GM12878 (cell line): ENCODE measurements at regions not wholly inside any gene's neighbourhood (a gene's known extent, or its start where the extent isn't known, plus 50 kb on each side); places are given as distances from the start of the nearest gene placed in this dataset.

Experiments
- ATAC-seq: fragments of 200-7000 bp; cut with Tn5 transposase; 3 replicates; pipeline ENCODE4 v1.9.1; 2020; ENCODE audit warnings: mild to moderate bottlenecking, moderate library complexity
- BruUV-seq: library from RNA; stranded (reverse); fragments of 400-500 nt; replicated peaks from 2 replicates; lab custom pipeline; 2021; lab: Mats Ljungman, UMichigan
- CTCF ChIA-PET: fragments of 300-600 bp; sonication (Branson Sonifier 250); formaldehyde crosslinking; extraction: SDS; loops from one replicate; lab custom pipeline; 2021; ENCODE audit warnings: inconsistent platforms; lab: Yijun Ruan, JAX
- POLR2A ChIA-PET: fragments of 350-600 bp; formaldehyde crosslinking; extraction: SDS; loops from one replicate; lab custom pipeline; 2021; ENCODE audit warnings: inconsistent platforms; lab: Charles Lee
- RAD21 ChIA-PET: fragments of 300-600 bp; sonication (Branson Sonifier 250); formaldehyde crosslinking; loops from one replicate; lab custom pipeline; 2023; ENCODE audit warnings: antibody characterized with exemption; ENCODE audit not compliant: unreplicated experiment; lab: Charles Lee
- SMC1A ChIA-PET: fragments of 300-600 bp; sonication (Branson Sonifier 250); formaldehyde crosslinking; loops from one replicate; lab custom pipeline; 2023; ENCODE audit not compliant: unreplicated experiment, uncharacterized antibody; lab: Charles Lee
- DNase-seq: peaks from one replicate; pipeline ENCODE4 v3.0.0-alpha.2; 2011; ENCODE audit warnings: low read depth, low spot score
- FAIRE-seq: peaks from 3 replicates; lab custom pipeline; 2011; peaks lifted over from hg19 to GRCh38; lab: Jason Lieb, UNC
- H2AFZ ChIP-seq: 2 replicates; pipeline ENCODE4 v1.6.0; 2011; ENCODE audit warnings: low read depth, low read length, control low read depth; ENCODE audit not compliant: control insufficient read depth
- H3K27ac ChIP-seq: 2 replicates; pipeline ENCODE4 v1.5.1; 2011; ENCODE audit warnings: control low read depth; ENCODE audit not compliant: control insufficient read depth, insufficient read depth
- H3K27me3 ChIP-seq, 2 experiments: replicated peaks in 1 of 2; 2 replicates each; pipeline versions ENCODE4 v1.6.0 to v1.6.1; 2011; ENCODE audit warnings: low read length in 1 of 2; ENCODE audit not compliant: control insufficient read depth in 2 of 2, insufficient read depth in 2 of 2
- H3K36me3 ChIP-seq, 2 experiments: 2 replicates each; pipeline ENCODE4 v1.5.1; 2011; ENCODE audit warnings: low read length in 1 of 2; ENCODE audit not compliant: control insufficient read depth in 2 of 2, insufficient read depth in 2 of 2
- H3K4me1 ChIP-seq: 2 replicates; pipeline ENCODE4 v1.6.1; 2011; ENCODE audit warnings: mild to moderate bottlenecking, low read length, moderate library complexity, mixed read lengths; ENCODE audit not compliant: control insufficient read depth, insufficient read depth
- H3K4me2 ChIP-seq: 2 replicates; pipeline ENCODE4 v1.6.0; 2011; ENCODE audit warnings: control low read depth; ENCODE audit not compliant: control insufficient read depth, insufficient read depth
- H3K4me3 ChIP-seq: fragments of 200-600 bp; sonication (generic); 2 replicates; pipeline ENCODE4 v1.5.1; 2016
- H3K79me2 ChIP-seq: 2 replicates; pipeline ENCODE4 v1.6.0; 2011; ENCODE audit warnings: low read length; ENCODE audit not compliant: control insufficient read depth, insufficient read depth
- H3K9ac ChIP-seq: 2 replicates; pipeline ENCODE4 v1.8.0; 2011; ENCODE audit warnings: low read length, control low read depth, mixed read lengths; ENCODE audit not compliant: control insufficient read depth, insufficient read depth
- H3K9me3 ChIP-seq: replicated peaks from 3 replicates; pipeline ENCODE4 v1.5.1; 2011; ENCODE audit warnings: mild to moderate bottlenecking, low read length; ENCODE audit not compliant: control insufficient read depth, insufficient read depth
- H4K20me1 ChIP-seq: 2 replicates; pipeline ENCODE4 v1.6.0; 2011; ENCODE audit not compliant: control insufficient read depth, insufficient read depth
- ASH2L ChIP-seq: fragments of 300-600, 200-600 bp; sonication (generic); IDR thresholded peaks from 2 replicates; pipeline ENCODE4 v1.6.1; 2017; ENCODE audit warnings: low read depth, mild to moderate bottlenecking, borderline replicate concordance
- BHLHE40 ChIP-seq, 2 experiments: fragments of 450-650 bp in 1 of 2; IDR thresholded peaks; 2 replicates each; pipeline ENCODE4 v1.6.1; 2011 to 2017; ENCODE audit warnings: low read depth in 2 of 2, borderline replicate concordance in 1 of 2, improper control_type of control experiment in 1 of 2, low read length in 1 of 2, mild to moderate bottlenecking in 1 of 2
- EZH2 ChIP-seq: IDR thresholded peaks from 2 replicates; pipeline ENCODE4 v1.6.1; 2012; ENCODE audit warnings: low read depth, mild to moderate bottlenecking, control low read depth, inconsistent platforms, low read length, borderline replicate concordance; ENCODE audit not compliant: control insufficient read depth
- HCFC1 ChIP-seq: fragments of 150-350 bp; IDR thresholded peaks from 2 replicates; pipeline ENCODE4 v1.6.1; 2014; ENCODE audit warnings: low read length
- MLLT1 ChIP-seq: fragments of 450-650 bp; IDR thresholded peaks from 2 replicates; pipeline ENCODE4 v1.6.1; 2016; ENCODE audit warnings: mild to moderate bottlenecking
- MXI1 ChIP-seq: fragments of 150-350 bp; IDR thresholded peaks from 2 replicates; pipeline ENCODE4 v1.6.1; 2011; ENCODE audit warnings: low read depth, mild to moderate bottlenecking, inconsistent platforms, low read length, improper control_type of control experiment
- PBX3 ChIP-seq: IDR thresholded peaks from 2 replicates; pipeline ENCODE4 v1.6.1; 2011; ENCODE audit warnings: mild to moderate bottlenecking, low read depth, low read length, moderate library complexity; ENCODE audit not compliant: insufficient replicate concordance
- TARDBP ChIP-seq: IDR thresholded peaks from 2 replicates; pipeline ENCODE4 v1.6.1; 2016; ENCODE audit warnings: borderline replicate concordance
- ZBED1 ChIP-seq: IDR thresholded peaks from 2 replicates; pipeline ENCODE4 v1.6.1; 2016; ENCODE audit warnings: borderline replicate concordance
- ZNF622 ChIP-seq: fragments of 450-650 bp; IDR thresholded peaks from 2 replicates; pipeline ENCODE4 v1.6.1; 2017; ENCODE audit warnings: mild to moderate bottlenecking, inconsistent platforms
- WGBS: methylation state at CpG from one replicate; pipeline ENCODE4 v1.1.6; 2016; ENCODE audit warnings: low lambda C conversion rate; ENCODE audit not compliant: insufficient replicate concordance, insufficient coverage; ENCODE audit errors: missing lambda C conversion rate; 5-methylcytosine and 5-hydroxymethylcytosine counted together
- in situ Hi-C: fragments of 300-500 bp; cut with MboI; formaldehyde crosslinking; loops from 9 replicates; pipeline ENCODE4 v1.14.3; 2018; ENCODE audit warnings: mixed read lengths
- intact Hi-C: fragments of 100-400 bp; cut with micrococcal nuclease; formaldehyde crosslinking; loops from one replicate; pipeline ENCODE4 v1.14.2; 2022; ENCODE audit not compliant: unreplicated experiment
- TF ChIP-seq, protein P1 (sequence below): fragments of 450-650 bp; formaldehyde crosslinking; IDR thresholded peaks from 2 replicates; pipeline ENCODE4 v1.5.0; 2022; ENCODE audit warnings: mild to moderate bottlenecking, missing genetic modification characterization

- no peaks in the 10 kb centered on the region for H3K79me2 ChIP-seq
- ChIA-PET SMC1A (interaction anchor here (1.4 kb wide), 1 partner anchor 11 kb away, joined by 3 read pairs; no protein-coding TSS in a partner anchor), POLR2A (no interaction called here), CTCF (interaction anchor here (1.1 kb wide), 1 partner anchor 98 kb away, joined by 3 read pairs; no protein-coding TSS in a partner anchor), RAD21 (no interaction called here)
- H3K4me2 ChIP-seq = no peak overlapping the region
- H3K27ac ChIP-seq = no peak overlapping the region
- no peak overlapping the region for H2AFZ ChIP-seq
- no TSS peak for BruUV-seq
- intact Hi-C loops = no loop called here
- H3K9me3 ChIP-seq = no peaks in the 10 kb centered on the region
- no peak for DNase-seq
- no peaks in the 10 kb centered on the region; a peak in 1 of 4 replicates for H3K36me3 ChIP-seq
- no peaks in the 10 kb centered on the region for H3K27me3 ChIP-seq
- no peak for ATAC-seq
- FAIRE-seq = no peak
- in situ Hi-C loops = no loop called here
- H3K4me1 ChIP-seq = no peaks in the 10 kb centered on the region
- WGBS = 46% methylated on average over 4 of the region's 4 CpGs
- TF ChIP-seq ASH2L = no peak
- no peak for TF ChIP-seq TARDBP
- H4K20me1 ChIP-seq = no peaks in the 10 kb centered on the region
- no peak overlapping the region for H3K9ac ChIP-seq
- H3K4me3 ChIP-seq = no peak overlapping the region
These were observed 206.8 kb upstream of the ARHGAP24 start for GRCh38 chr4:85268188-85268587.

- in situ Hi-C loops = no loop called here
- RAD21 ChIA-PET = no interaction called here
- intact Hi-C loops = no loop called here
- no peak for ATAC-seq
- no peak overlapping the region for H3K27ac ChIP-seq
- no peaks in the 10 kb centered on the region for H3K9me3 ChIP-seq
- no peaks in the 10 kb centered on the region for H3K4me1 ChIP-seq
- no TSS peak for BruUV-seq
- no peak overlapping the region for H3K4me2 ChIP-seq
- DNase-seq = no peak
- no peaks in the 10 kb centered on the region for H4K20me1 ChIP-seq
- H3K27me3 ChIP-seq = no peaks in the 10 kb centered on the region
- H3K36me3 ChIP-seq = no peaks in the 10 kb centered on the region; a peak in 1 of 4 replicates
- no peak overlapping the region for H3K9ac ChIP-seq
- SMC1A ChIA-PET = no interaction called here
- H3K4me3 ChIP-seq = no peak overlapping the region
- FAIRE-seq = no peak
- CTCF ChIA-PET = no interaction called here
- 47% methylated on average over 3 of the region's 3 CpGs for WGBS
- POLR2A ChIA-PET = no interaction called here
- H2AFZ ChIP-seq = no peak overlapping the region
- no peaks in the 10 kb centered on the region for H3K79me2 ChIP-seq
- TF ChIP-seq EZH2 = no peak
- TF ChIP-seq ZBED1 = no peak
- TF ChIP-seq MXI1 = no peak
- TF ChIP-seq BHLHE40 (IDR thresholded peaks at IDR 0.05; ENCODE audit: borderline replicate concordance in 1 of 2, low read depth in 2 of 2, low read length in 1 of 2) = no peak
- no peak for TF ChIP-seq PBX3
- TF ChIP-seq HCFC1 = no peak
- TF ChIP-seq MLLT1 = no peak
- TF ChIP-seq, protein P1, sequence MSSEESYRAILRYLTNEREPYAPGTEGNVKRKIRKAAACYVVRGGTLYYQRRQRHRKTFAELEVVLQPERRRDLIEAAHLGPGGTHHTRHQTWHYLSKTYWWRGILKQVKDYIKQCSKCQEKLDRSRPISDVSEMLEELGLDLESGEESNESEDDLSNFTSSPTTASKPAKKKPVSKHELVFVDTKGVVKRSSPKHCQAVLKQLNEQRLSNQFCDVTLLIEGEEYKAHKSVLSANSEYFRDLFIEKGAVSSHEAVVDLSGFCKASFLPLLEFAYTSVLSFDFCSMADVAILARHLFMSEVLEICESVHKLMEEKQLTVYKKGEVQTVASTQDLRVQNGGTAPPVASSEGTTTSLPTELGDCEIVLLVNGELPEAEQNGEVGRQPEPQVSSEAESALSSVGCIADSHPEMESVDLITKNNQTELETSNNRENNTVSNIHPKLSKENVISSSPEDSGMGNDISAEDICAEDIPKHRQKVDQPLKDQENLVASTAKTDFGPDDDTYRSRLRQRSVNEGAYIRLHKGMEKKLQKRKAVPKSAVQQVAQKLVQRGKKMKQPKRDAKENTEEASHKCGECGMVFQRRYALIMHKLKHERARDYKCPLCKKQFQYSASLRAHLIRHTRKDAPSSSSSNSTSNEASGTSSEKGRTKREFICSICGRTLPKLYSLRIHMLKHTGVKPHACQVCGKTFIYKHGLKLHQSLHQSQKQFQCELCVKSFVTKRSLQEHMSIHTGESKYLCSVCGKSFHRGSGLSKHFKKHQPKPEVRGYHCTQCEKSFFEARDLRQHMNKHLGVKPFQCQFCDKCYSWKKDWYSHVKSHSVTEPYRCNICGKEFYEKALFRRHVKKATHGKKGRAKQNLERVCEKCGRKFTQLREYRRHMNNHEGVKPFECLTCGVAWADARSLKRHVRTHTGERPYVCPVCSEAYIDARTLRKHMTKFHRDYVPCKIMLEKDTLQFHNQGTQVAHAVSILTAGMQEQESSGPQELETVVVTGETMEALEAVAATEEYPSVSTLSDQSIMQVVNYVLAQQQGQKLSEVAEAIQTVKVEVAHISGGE (CRISPR knock-in tag) = no peak
- TF ChIP-seq ZNF622 = no peak
These were observed 206.0 kb upstream of the ARHGAP24 start for GRCh38 chr4:85268961-85269360.
